Endothelial cell (in vitro differentiated cells): ENCODE measurements at regions not wholly inside any gene's neighbourhood (a gene's known extent, or its start where the extent isn't known, plus 50 kb on each side); places are given as distances from the start of the nearest gene placed in this dataset.

Experiments used
- DNase-seq: peaks from one replicate; pipeline ENCODE4 v3.0.0; 2021; ENCODE audit warnings: low spot score
- H3K27ac Mint-ChIP-seq: one replicate; pipeline ENCODE4 v1.8.0; 2021; ENCODE audit warnings: mixed read lengths, inconsistent platforms; ENCODE audit not compliant: unreplicated experiment
- H3K27me3 Mint-ChIP-seq: one replicate; pipeline ENCODE4 v1.8.0; 2021; ENCODE audit warnings: mild to moderate bottlenecking, moderate library complexity, mixed read lengths, inconsistent platforms; ENCODE audit not compliant: unreplicated experiment
- H3K36me3 Mint-ChIP-seq: one replicate; pipeline ENCODE4 v1.8.0; 2021; ENCODE audit warnings: mild to moderate bottlenecking, low read depth, mixed read lengths, inconsistent platforms; ENCODE audit not compliant: unreplicated experiment
- H3K4me1 Mint-ChIP-seq: one replicate; pipeline ENCODE4 v1.8.0; 2021; ENCODE audit warnings: mild to moderate bottlenecking, mixed read lengths, inconsistent platforms; ENCODE audit not compliant: unreplicated experiment
- H3K4me3 Mint-ChIP-seq: one replicate; pipeline ENCODE4 v1.8.0; 2021; ENCODE audit warnings: mild to moderate bottlenecking, mixed read lengths, inconsistent platforms; ENCODE audit not compliant: unreplicated experiment
- H3K9me3 Mint-ChIP-seq: one replicate; pipeline ENCODE4 v1.8.0; 2021; ENCODE audit warnings: mixed read lengths, inconsistent platforms; ENCODE audit not compliant: unreplicated experiment
- TF ChIP-seq, protein P1 (sequence below): fragments of 200-600 bp; sonication (generic); IDR thresholded peaks from one replicate; pipeline ENCODE4 v1.5.0; 2021; ENCODE audit warnings: antibody characterized with exemption; ENCODE audit not compliant: unreplicated experiment

DNA sequence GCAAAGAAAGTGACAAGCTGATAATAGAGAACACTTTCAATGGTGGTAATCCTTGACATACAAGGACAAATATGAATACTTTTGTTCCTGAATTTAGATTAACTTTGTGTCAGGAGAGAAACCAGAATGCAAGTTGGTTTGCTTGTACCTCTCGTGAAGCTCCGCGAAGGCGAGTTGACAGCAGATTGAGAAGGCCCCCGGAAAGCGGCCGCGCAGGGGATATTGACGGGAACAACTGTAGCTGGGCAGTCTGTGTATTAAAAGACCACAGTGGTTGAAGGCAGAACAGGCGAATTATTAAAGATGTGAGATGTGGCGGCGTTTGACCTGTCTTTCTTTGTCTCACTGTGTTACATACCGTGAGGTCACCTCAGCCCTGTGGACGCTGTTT is 175.8 kb upstream of the RALGAPA2 start:
- no peak overlapping the region for H3K27ac Mint-ChIP-seq

DNA sequence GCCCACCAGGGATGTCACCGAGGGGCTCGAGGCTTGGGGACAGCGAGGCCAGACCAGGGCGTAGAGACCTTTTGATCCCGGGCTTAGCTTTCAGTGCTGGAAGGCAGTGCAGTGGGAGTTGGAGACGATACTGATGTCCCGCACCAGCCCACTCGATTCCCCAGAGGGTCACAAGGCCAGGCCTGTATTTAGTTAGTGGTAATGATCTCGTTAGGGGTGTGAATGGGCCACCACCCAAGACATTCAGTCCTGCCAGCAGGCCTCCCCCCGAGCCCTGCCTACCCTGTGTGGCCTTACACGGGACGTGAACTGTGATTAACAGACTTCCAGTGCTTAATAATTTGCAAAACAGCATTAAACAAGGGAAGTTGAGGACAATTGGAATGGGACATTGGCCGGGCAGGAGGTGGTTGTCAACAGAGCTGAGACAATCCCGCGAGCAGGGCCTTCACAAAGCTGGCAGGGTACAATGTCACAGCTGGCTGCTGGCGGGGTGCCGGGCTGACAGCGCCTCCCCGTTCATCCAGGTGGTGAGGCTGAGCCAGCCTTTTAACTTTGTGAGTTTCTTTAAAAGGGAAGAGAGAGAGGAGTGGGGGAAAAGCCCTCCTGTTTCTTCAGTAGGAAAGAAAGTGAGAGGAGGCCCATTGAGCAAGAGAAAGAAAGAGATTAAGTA is 175.3 kb upstream of the RALGAPA2 start:
- H3K4me3 Mint-ChIP-seq: no peak overlapping the region

More for the DNA sequence above, 175.8 kb upstream of the RALGAPA2 start:
- no peaks in the 10 kb centered on the region for H3K36me3 Mint-ChIP-seq
- TF ChIP-seq, protein P1, sequence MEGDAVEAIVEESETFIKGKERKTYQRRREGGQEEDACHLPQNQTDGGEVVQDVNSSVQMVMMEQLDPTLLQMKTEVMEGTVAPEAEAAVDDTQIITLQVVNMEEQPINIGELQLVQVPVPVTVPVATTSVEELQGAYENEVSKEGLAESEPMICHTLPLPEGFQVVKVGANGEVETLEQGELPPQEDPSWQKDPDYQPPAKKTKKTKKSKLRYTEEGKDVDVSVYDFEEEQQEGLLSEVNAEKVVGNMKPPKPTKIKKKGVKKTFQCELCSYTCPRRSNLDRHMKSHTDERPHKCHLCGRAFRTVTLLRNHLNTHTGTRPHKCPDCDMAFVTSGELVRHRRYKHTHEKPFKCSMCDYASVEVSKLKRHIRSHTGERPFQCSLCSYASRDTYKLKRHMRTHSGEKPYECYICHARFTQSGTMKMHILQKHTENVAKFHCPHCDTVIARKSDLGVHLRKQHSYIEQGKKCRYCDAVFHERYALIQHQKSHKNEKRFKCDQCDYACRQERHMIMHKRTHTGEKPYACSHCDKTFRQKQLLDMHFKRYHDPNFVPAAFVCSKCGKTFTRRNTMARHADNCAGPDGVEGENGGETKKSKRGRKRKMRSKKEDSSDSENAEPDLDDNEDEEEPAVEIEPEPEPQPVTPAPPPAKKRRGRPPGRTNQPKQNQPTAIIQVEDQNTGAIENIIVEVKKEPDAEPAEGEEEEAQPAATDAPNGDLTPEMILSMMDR: no peak
- peaks cover 1% of the 10 kb centered on the region for H3K27me3 Mint-ChIP-seq
- DNase-seq: no peak
- H3K9me3 Mint-ChIP-seq: no peaks in the 10 kb centered on the region
- no peaks in the 10 kb centered on the region for H3K4me1 Mint-ChIP-seq
- no peak overlapping the region for H3K4me3 Mint-ChIP-seq

DNA sequence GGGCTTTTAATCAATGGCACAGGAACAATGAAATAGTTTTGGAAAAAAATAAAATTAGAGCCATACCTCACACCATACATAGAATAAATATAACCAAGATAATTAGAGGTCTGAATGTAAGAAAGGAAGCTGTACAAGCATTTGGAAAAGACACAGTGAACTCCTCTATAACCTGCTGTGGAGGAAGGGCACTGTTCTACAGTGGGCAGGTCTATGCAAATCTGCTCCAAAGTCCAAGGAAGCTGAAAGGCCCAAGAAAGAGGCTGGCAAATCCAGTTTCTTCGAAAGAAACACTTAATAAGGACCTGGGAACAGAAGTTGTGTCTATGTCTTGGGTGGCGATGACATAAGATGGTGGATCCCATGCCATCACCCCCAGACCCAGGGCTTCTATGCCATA is 169.4 kb upstream of the RALGAPA2 start:
- Mint-ChIP-seq H3K9me3 (no peaks in the 10 kb centered on the region), H3K36me3 (no peaks in the 10 kb centered on the region), H3K27me3 (no peaks in the 10 kb centered on the region), H3K27ac (no peak overlapping the region), H3K4me1 (no peaks in the 10 kb centered on the region), H3K4me3 (no peak overlapping the region)
- DNase-seq: no peak
- TF ChIP-seq, protein P1: no peak

More for the DNA sequence above, 175.3 kb upstream of the RALGAPA2 start:
- Mint-ChIP-seq H3K4me1 (no peaks in the 10 kb centered on the region), H3K9me3 (no peaks in the 10 kb centered on the region), H3K36me3 (no peaks in the 10 kb centered on the region), H3K27me3 (peaks cover 1% of the 10 kb centered on the region), H3K27ac (no peak overlapping the region)
- TF ChIP-seq, protein P1: no peak
- no peak for DNase-seq

DNA sequence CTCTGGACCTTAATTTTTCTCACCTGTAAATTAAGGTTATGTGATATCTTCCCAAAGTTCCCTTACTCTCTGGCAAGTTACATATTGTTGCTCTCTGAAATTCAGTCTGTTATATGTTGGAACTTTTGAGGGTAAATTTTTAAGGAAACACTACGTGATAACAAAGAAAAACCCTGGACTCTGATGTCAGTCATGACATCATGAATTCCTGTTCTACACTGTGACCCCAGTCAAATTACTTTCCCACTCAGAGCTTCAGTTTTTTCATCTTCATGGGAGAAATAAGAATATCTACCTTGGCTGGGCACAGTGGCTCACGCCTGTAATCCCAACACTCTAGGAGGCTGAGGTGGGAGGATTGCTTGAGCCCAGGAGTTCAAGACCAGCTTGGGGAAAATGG is 164.6 kb upstream of the RALGAPA2 start:
- Mint-ChIP-seq H3K9me3 (no peaks in the 10 kb centered on the region), H3K27ac (no peak overlapping the region), H3K27me3 (no peaks in the 10 kb centered on the region), H3K4me3 (no peak overlapping the region), H3K36me3 (no peaks in the 10 kb centered on the region), H3K4me1 (no peaks in the 10 kb centered on the region)
- DNase-seq: no peak
- TF ChIP-seq, protein P1: no peak

DNA sequence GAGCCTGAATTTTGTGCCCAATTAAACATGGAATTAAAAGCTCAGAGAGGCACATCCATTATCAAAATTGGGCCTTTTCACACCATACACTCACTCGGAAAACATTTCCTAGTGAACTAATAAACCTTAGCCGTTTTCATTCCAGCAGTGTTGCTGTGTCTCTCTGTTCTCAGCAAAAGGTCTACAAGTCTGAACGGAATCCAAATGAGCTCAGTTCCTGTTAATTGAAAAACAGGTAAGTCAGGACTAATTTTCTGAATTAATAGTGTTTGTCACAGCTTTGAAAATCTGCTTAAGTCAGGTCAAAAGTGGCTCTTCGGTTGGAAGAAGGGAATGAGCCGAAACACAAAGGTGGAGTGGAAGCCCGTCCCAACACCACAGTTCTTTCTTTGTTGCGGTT is 163.3 kb upstream of the RALGAPA2 start:
- H3K27me3 Mint-ChIP-seq: no peaks in the 10 kb centered on the region
- H3K4me3 Mint-ChIP-seq: no peak overlapping the region
- H3K9me3 Mint-ChIP-seq: no peaks in the 10 kb centered on the region
- TF ChIP-seq, protein P1: no peak
- DNase-seq: no peak
- H3K27ac Mint-ChIP-seq: no peak overlapping the region
- no peaks in the 10 kb centered on the region for H3K4me1 Mint-ChIP-seq
- H3K36me3 Mint-ChIP-seq: no peaks in the 10 kb centered on the region
